Hepatocyte (in vitro differentiated cells): ENCODE measurements at regions not wholly inside any gene's neighbourhood (a gene's known extent, or its start where the extent isn't known, plus 50 kb on each side); places are given as distances from the start of the nearest gene placed in this dataset.

Experiments used
- EZH2 ChIP-seq: fragments of 200-600 bp; sonication (generic); IDR thresholded peaks from 2 replicates; pipeline ENCODE4 v1.6.1; 2016; ENCODE audit warnings: antibody characterized with exemption, mild to moderate bottlenecking, borderline replicate concordance
- TF ChIP-seq, protein P1 (sequence below): fragments of 200-600 bp; sonication (generic); IDR thresholded peaks from 2 replicates; pipeline ENCODE4 v1.5.1; 2016; ENCODE audit warnings: antibody characterized with exemption, mild to moderate bottlenecking; ENCODE audit not compliant: poor library complexity

DNA sequence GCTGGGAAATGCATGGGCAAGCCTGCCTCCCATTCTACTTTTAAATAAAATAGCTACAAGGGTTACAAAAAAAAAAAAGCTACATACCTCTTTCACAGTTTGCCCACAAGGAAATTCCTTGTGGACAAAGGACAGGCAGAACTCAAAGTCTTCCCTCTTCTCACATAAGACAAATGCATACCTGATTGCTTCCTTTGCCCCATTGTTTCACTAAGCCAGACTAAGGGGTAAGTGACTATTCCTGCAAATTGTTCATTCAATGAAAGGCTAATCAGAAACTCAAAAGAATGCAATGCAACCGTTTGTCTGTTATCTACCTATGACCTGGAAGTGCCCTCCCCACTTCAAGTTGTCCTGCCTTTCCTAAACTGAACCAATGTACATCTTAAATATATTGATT is 780.6 kb downstream of the FAM133A start:
- TF ChIP-seq, protein P1, sequence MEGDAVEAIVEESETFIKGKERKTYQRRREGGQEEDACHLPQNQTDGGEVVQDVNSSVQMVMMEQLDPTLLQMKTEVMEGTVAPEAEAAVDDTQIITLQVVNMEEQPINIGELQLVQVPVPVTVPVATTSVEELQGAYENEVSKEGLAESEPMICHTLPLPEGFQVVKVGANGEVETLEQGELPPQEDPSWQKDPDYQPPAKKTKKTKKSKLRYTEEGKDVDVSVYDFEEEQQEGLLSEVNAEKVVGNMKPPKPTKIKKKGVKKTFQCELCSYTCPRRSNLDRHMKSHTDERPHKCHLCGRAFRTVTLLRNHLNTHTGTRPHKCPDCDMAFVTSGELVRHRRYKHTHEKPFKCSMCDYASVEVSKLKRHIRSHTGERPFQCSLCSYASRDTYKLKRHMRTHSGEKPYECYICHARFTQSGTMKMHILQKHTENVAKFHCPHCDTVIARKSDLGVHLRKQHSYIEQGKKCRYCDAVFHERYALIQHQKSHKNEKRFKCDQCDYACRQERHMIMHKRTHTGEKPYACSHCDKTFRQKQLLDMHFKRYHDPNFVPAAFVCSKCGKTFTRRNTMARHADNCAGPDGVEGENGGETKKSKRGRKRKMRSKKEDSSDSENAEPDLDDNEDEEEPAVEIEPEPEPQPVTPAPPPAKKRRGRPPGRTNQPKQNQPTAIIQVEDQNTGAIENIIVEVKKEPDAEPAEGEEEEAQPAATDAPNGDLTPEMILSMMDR, result no peak
- TF ChIP-seq EZH2, result no peak
